ENCODE measurements at regions not wholly inside any gene's neighbourhood (a gene's known extent, or its start where the extent isn't known, plus 50 kb on each side); places are given as distances from the start of the nearest gene placed in this dataset.

- H3K9ac ChIP-seq (ENCODE audit: low read depth in 2 of 2, low read length in 2 of 2): no peak overlapping the region
- intact Hi-C loops (cut with DNase I): no loop called here
- no peak for TF ChIP-seq CTCF (IDR thresholded peaks at IDR 0.05)
- no peak overlapping the region for H3K4me3 ChIP-seq
- no peaks in the 10 kb centered on the region for H3K9me3 ChIP-seq
- H3K4me1 ChIP-seq: no peaks in the 10 kb centered on the region
- H3K36me3 ChIP-seq: no peaks in the 10 kb centered on the region
- no peak overlapping the region for H3K27ac ChIP-seq
- DNase-seq: peak; percentile 8
- no peaks in the 10 kb centered on the region for H3K27me3 ChIP-seq
Measured at GRCh38 chr11:69243496-69244200, 50.3 kb upstream of the MYEOV start.

Data from colonic mucosa (tissue), 4 donors.